Gastrocnemius medialis (tissue), 4 donors: ENCODE measurements at regions not wholly inside any gene's neighbourhood (a gene's known extent, or its start where the extent isn't known, plus 50 kb on each side); places are given as distances from the start of the nearest gene placed in this dataset.

ENCODE experiments used
- ATAC-seq, 2 donors: fragments of 150-250 bp; one replicate each; pipeline ENCODE4 v1.9.1; 2016
- DNase-seq, 2 donors: peaks; one replicate each; pipeline ENCODE4 v3.0.0-alpha.2; 2019
- H3K27ac ChIP-seq, 4 donors: fragments of 200-600 bp; sonication (generic); 1 replicate in 1 of 4; 2 replicates in 3 of 4; pipeline ENCODE4 v1.5.1; 2016 to 2018; ENCODE audit warnings: mild to moderate bottlenecking in 2 of 4, moderate library complexity in 1 of 4
- H3K27me3 ChIP-seq, 3 donors: fragments of 200-600 bp; sonication (generic) in 2 of 3; 1 replicate in 1 of 3; 2 replicates in 2 of 3; pipeline versions ENCODE4 v1.5.1 to v1.6.0; 2016 to 2019; ENCODE audit warnings: mild to moderate bottlenecking in 1 of 3, moderate library complexity in 1 of 3
- H3K36me3 ChIP-seq, 2 donors: fragments of 200-600 bp; sonication (generic) in 1 of 2; one replicate each; pipeline ENCODE4 v1.5.1; 2017 to 2018
- H3K4me1 ChIP-seq, 2 donors: fragments of 200-600 bp; sonication (generic) in 1 of 2; one replicate each; pipeline ENCODE4 v1.5.1; 2016 to 2017; ENCODE audit warnings: mild to moderate bottlenecking in 2 of 2
- H3K4me3 ChIP-seq, 4 donors: fragments of 200-600 bp; sonication (generic) in 3 of 4; 1 replicate in 1 of 4; 2 replicates in 3 of 4; pipeline ENCODE4 v1.5.1; 2016 to 2019; ENCODE audit warnings: mild to moderate bottlenecking in 2 of 4
- H3K9me3 ChIP-seq, 3 donors: fragments of 200-600 bp; sonication (generic) in 2 of 3; 1 replicate in 1 of 3; 2 replicates in 2 of 3; pipeline ENCODE4 v1.5.1; 2016 to 2019
- POLR2A ChIP-seq, 2 donors: fragments of 450-650 bp; IDR thresholded peaks; one replicate each; pipeline ENCODE4 v1.6.1; 2017; ENCODE audit warnings: antibody characterized with exemption in 2 of 2, mild to moderate bottlenecking in 2 of 2, moderate library complexity in 2 of 2
- in situ Hi-C, 4 donors: fragments of 200-750 bp; cut with MboI; loops; one replicate each; pipeline versions ENCODE4 v1.15.0 to v1.8.0; 2017; ENCODE audit warnings: low sequenced_read_pairs in 4 of 4
- intact Hi-C: fragments of 100-400 bp; cut with DNase I; formaldehyde crosslinking; loops from one replicate; pipeline ENCODE4 v1.15.1; 2023; ENCODE audit warnings: low total_unique reads
- TF ChIP-seq, protein P1 (sequence below), 5 experiments: fragments of 450-650 bp in 3 of 5; fragments of 200-600 bp in 2 of 5; sonication (generic) in 2 of 5; IDR thresholded peaks in 4 of 5; conservative IDR thresholded peaks in 1 of 5; 1 replicate in 4 of 5; 2 replicates in 1 of 5; pipeline ENCODE4 v1.5.1; 2016 to 2019; ENCODE audit warnings: antibody characterized with exemption in 5 of 5, mild to moderate bottlenecking in 3 of 5, moderate library complexity in 3 of 5

DNA sequence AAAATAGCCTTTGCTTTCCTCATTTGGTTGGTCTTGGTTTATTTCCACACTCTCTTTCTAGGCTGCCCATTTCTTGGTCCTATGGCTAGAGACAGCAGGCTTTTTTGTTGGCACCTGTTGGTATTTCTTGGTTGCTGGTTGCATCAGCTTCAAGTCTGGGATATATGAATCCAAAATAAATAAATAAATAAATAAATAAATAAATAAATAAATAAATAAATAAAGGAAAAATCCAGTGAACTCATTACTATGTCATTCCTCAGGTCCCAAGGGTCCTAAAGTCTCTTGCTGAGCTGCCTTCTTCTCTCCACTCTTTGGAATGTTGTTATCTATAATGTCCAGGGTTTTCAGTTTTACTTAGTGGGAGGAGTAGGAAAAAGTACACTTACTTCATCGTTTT is 165.9 kb upstream of the MEX3C start:
- Histone ChIP-seq H3K4me1 (peaks cover 16 to 18% of the 10 kb centered on the region in 2 donors), H3K36me3 (no peaks in the 10 kb centered on the region), H3K27me3 (no peaks in the 10 kb centered on the region), H3K4me3 (no peak overlapping the region), H3K9me3 (no peaks in the 10 kb centered on the region), H3K27ac (no peak overlapping the region)
- DNase-seq = no peak
- intact Hi-C loops (no loop called here), in situ Hi-C loops (no loop called here)
- ATAC-seq = no peak
- TF ChIP-seq, protein P1, sequence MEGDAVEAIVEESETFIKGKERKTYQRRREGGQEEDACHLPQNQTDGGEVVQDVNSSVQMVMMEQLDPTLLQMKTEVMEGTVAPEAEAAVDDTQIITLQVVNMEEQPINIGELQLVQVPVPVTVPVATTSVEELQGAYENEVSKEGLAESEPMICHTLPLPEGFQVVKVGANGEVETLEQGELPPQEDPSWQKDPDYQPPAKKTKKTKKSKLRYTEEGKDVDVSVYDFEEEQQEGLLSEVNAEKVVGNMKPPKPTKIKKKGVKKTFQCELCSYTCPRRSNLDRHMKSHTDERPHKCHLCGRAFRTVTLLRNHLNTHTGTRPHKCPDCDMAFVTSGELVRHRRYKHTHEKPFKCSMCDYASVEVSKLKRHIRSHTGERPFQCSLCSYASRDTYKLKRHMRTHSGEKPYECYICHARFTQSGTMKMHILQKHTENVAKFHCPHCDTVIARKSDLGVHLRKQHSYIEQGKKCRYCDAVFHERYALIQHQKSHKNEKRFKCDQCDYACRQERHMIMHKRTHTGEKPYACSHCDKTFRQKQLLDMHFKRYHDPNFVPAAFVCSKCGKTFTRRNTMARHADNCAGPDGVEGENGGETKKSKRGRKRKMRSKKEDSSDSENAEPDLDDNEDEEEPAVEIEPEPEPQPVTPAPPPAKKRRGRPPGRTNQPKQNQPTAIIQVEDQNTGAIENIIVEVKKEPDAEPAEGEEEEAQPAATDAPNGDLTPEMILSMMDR (IDR thresholded peaks at IDR 0.05 in 4 of 5, conservative IDR thresholded peaks at IDR 0.05 in 1 of 5) = no peak
- TF ChIP-seq POLR2A (IDR thresholded peaks at IDR 0.05) = no peak

DNA sequence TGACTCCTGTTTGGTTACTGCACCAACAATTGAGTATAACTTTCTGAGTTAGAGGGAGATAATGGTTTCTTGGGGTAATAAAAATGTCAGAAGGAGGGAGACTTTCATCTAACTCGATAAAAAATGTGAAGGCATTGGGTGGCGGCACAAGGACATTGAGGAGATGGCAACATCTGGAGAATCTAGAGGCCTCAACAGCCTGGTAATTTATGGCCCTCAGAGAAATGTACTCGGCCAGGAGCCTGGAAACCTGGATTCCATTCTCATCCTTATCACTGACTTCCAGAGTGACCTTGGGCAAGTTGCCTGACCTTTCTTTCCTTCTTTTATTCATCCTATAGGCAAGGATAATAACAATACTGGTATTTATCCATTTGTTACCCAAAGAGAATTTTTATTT is 173.5 kb upstream of the MEX3C start:
- Histone ChIP-seq H3K27ac (no peak overlapping the region), H3K36me3 (no peaks in the 10 kb centered on the region), H3K4me3 (no peak overlapping the region), H3K9me3 (no peaks in the 10 kb centered on the region), H3K4me1 (no peaks in the 10 kb centered on the region), H3K27me3 (no peaks in the 10 kb centered on the region)
- in situ Hi-C loops = no loop called here
- intact Hi-C loops = no loop called here
- no peak for ATAC-seq
- DNase-seq = no peak
- no peak for TF ChIP-seq POLR2A (IDR thresholded peaks at IDR 0.05)
- TF ChIP-seq, protein P1 (IDR thresholded peaks at IDR 0.05 in 4 of 5, conservative IDR thresholded peaks at IDR 0.05 in 1 of 5) = no peak

DNA sequence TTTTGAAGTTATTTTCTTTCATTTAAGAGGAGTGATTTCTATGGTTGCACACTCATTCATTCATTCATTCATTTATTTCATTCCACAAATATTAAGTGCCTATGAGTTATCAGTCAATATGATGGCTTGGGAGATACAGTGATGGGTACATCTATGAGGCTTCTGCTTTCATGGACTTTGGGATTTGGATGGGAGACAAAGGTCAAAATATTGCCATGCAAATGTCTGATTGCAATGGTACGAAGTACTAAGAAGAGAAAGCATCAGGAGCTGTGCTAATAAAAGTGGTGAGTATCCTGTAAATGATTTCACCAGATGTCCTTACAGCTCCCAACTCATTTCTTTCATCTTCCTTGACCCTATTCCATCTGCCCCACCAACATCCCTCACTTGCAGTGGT is 174.4 kb upstream of the MEX3C start:
- Histone ChIP-seq H3K4me3 (no peak overlapping the region), H3K36me3 (no peaks in the 10 kb centered on the region), H3K4me1 (no peaks in the 10 kb centered on the region), H3K27me3 (no peaks in the 10 kb centered on the region), H3K27ac (no peak overlapping the region), H3K9me3 (no peaks in the 10 kb centered on the region)
- intact Hi-C loops (no loop called here), in situ Hi-C loops (no loop called here)
- DNase-seq (no peak), ATAC-seq (no peak)
- TF ChIP-seq, protein P1 (IDR thresholded peaks at IDR 0.05 in 4 of 5, conservative IDR thresholded peaks at IDR 0.05 in 1 of 5) = no peak
- TF ChIP-seq POLR2A (IDR thresholded peaks at IDR 0.05) = no peak

DNA sequence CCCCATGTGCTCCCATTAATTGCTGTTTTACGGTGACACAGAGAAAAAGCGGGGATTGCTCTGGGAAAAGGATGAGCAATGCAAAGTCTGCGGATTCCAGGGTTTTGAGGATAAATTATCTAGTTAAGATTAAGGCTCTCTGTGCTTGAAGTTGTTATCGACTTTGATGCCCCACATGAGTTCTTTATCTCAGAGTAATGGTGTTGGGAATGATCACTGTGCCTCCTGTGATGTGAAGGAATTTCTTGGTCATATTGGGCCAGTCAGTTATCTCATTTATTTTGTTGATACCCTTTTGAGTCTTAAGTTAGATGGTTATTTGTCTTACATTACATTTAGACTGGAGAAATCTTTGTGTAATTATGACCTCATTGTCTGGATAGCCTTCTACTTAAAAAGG is 184.6 kb upstream of the MEX3C start:
- Histone ChIP-seq H3K9me3 (no peaks in the 10 kb centered on the region), H3K4me1 (no peaks in the 10 kb centered on the region), H3K4me3 (no peak overlapping the region), H3K27me3 (no peaks in the 10 kb centered on the region), H3K36me3 (no peaks in the 10 kb centered on the region), H3K27ac (no peak overlapping the region)
- intact Hi-C loops = loop anchor here (10.0 kb wide), 2 partner anchors 107 to 267 kb away; no protein-coding TSS in a partner anchor
- DNase-seq = no peak
- in situ Hi-C loops = loop anchor here (25.0 kb wide), 1 partner anchor 270 kb away; no protein-coding TSS in a partner anchor
- TF ChIP-seq, protein P1 (IDR thresholded peaks at IDR 0.05 in 4 of 5, conservative IDR thresholded peaks at IDR 0.05 in 1 of 5) = no peak
- TF ChIP-seq POLR2A (IDR thresholded peaks at IDR 0.05) = no peak
- ATAC-seq = no peak

DNA sequence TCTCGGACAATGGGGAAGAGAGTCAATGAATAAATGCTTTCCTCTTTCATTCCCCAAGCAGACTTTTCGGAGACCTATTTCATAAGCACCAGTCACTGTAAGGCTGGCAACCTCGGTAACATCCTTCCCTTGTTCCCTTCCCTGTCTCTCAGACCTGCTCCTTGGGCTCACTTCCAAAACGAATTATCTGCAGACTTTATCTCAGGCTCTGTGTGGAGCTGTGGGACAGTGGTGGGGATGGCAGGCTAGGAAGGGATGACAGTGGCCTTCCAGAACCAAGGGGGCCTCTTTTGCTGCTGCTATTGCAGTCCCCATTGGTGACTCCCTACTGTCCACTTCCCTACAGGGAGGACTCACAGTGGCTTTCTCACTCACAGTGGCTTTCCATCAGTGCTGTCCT is 185.6 kb upstream of the MEX3C start:
- ATAC-seq (no peak), DNase-seq (no peak)
- intact Hi-C loops = loop anchor here (10.0 kb wide), 2 partner anchors 108 to 268 kb away; no protein-coding TSS in a partner anchor

More for the DNA sequence above, 185.6 kb upstream of the MEX3C start:
- Histone ChIP-seq H3K27ac (no peak overlapping the region), H3K4me1 (no peaks in the 10 kb centered on the region), H3K9me3 (no peaks in the 10 kb centered on the region), H3K36me3 (no peaks in the 10 kb centered on the region), H3K27me3 (no peaks in the 10 kb centered on the region), H3K4me3 (no peak overlapping the region)
- in situ Hi-C loops = loop anchor here (25.0 kb wide), 1 partner anchor 271 kb away; no protein-coding TSS in a partner anchor
- TF ChIP-seq POLR2A (IDR thresholded peaks at IDR 0.05) = no peak
- TF ChIP-seq, protein P1 (IDR thresholded peaks at IDR 0.05 in 4 of 5, conservative IDR thresholded peaks at IDR 0.05 in 1 of 5) = no peak
